ENCODE measurements at regions not wholly inside any gene's neighbourhood (a gene's known extent, or its start where the extent isn't known, plus 50 kb on each side); places are given as distances from the start of the nearest gene placed in this dataset.
A peak's percentile ranks its signal among the peaks of the same experiment; 100 is the strongest.

GRCh38 chr9:16025627-16026026 lies 472.8 kb downstream of the CCDC171 start:
- DNase-seq (ENCODE audit: low read depth) = no peak

- DNase-seq (ENCODE audit: low read depth) = no peak
These were observed 474.0 kb downstream of the CCDC171 start for GRCh38 chr9:16026886-16027285.

GRCh38 chr9:16028548-16028947 lies 475.7 kb downstream of the CCDC171 start:
- DNase-seq (ENCODE audit: low read depth) = no peak

DNA sequence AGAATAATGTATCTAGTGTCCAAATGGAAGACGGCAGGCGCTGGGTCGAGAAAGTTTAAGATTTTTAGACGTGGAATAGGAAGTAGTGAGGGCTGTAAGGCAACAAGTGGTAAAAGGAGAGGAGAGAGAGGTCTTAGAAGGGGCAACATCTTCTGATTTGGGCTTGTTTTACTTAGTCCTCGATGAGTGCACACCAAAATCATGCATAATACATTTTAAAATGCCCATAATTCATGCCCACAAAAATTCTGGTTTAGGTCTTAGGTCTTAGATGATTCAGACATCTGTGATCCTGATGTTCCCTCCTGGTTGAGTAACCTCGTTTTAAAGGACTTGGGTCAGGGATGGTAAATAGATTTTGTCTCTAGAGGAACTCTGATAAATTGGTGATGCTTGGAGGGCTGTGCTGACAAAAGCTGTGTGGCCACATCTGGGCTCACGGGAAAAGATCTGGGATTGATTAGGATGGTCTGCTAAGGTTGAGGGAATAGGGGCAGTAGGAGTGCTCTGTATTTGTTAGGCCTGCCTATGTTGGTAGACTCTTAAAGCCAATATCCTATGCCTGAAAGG lies 476.3 kb downstream of the CCDC171 start:
- DNase-seq (ENCODE audit: low read depth) = no peak

GRCh38 chr9:16029796-16030363 lies 477.0 kb downstream of the CCDC171 start:
- DNase-seq (ENCODE audit: low read depth) = no peak

DNA sequence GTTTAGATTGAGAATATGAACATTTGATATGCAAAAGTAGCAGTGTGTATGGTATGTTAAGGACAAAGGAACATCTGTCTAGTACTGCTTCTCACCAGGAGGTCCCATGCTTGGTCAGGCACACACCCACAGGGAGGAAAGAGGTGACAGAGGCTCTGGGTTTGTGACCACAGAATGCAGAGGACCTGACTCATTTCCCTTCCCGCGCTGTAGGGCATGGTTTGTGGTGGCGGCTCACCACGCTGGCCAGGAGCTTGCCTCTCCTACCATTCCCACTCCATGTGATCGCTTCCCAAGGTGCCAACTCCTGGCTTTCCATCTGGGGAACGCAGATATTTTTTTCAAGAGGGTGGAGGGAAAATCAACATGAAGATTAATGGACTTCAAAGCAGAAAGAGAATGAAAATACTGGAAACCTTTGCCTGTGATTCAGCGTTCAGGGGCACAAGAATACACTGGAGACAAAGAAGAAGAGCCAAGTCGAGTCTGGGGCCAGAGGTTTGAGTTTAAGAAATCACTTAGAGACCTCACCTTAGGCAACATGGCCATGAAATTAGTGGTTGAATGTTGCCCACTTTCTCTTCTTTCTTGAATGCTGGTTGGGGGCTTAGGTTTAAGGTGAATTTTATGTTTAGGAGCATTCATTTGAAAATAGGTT lies 477.8 kb downstream of the CCDC171 start:
- DNase-seq (ENCODE audit: low read depth) = no peak

GRCh38 chr9:16031486-16031885 lies 478.6 kb downstream of the CCDC171 start:
- DNase-seq (ENCODE audit: low read depth) = no peak

DNA sequence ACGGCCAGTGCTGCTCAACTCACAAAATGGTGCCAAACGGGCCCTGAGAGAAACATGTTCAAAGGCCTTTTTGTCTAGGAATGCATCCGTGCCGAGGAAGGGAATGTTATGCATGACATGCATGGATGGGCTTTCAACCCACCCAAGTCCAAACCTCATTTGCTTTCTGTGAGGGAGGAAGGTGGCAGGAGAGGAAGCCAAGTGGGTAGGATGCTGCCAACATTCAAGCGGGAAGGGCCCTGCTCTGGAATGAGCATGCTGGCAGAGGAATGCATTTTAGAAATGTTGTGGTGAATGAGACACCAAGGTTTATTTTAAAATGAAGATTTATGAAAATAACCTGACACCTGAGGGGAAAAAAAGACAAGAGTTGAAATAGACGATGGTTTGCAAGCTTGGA lies 479.1 kb downstream of the CCDC171 start:
- DNase-seq (ENCODE audit: low read depth) = no peak

DNA sequence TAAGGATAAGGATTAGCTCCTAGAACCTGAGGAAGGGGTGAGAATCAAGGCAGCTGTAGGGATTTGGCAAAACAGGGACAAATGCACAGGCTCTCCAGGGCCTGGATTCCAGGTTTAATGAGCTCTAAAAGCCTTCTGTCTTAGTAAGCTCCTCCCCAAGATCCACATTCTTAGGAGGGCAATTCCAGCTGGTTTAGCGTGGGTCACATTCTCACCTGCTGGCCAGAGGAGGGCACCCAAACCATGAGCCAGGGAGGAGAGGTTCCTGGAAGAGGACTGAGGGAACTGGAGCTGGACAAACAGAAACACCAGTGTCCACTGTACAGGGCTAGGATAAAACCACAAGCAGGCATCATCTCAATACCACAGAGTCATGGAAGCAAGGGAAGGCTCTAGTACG lies 480.0 kb downstream of the CCDC171 start:
- DNase-seq (ENCODE audit: low read depth) = no peak

GRCh38 chr9:16033253-16033652 lies 480.4 kb downstream of the CCDC171 start:
- no peak for DNase-seq (ENCODE audit: low read depth)

DNA sequence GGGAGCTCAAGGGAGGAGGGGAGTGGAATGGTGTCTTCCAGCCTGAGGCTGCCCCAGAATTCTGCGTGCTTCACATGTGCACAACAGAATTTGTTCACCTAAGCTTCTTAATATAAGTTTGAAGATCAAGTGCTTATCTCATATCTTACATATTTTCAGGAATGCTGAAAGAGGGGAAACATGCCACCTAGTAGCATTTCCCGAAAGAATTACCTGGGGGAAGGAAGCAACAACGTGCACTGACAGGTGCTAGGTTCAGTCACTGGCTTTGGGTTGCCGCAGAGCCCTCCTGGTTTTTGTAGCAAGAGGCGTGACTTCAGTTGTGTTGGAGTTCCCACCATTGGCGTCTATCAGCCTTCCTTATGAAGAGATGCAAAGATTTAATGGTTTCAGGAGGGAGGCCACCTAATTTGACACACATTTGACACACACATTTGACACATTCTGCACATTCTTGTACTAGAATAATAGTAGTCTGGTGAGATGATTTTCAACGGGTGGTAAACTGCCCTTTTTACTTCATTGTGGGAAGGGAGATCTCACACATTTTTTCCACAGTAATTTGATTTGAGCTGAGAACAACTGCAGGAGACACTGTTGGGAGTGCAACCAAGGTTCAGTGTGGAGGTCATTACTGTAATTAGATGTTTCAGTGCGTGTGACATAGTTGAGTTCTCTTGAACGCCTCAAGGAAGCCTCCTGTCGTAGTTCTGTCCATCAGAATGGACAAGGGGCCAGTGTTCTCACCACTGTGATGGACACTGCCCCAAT lies 481.3 kb downstream of the CCDC171 start:
- DNase-seq (ENCODE audit: low read depth) = no peak

DNA sequence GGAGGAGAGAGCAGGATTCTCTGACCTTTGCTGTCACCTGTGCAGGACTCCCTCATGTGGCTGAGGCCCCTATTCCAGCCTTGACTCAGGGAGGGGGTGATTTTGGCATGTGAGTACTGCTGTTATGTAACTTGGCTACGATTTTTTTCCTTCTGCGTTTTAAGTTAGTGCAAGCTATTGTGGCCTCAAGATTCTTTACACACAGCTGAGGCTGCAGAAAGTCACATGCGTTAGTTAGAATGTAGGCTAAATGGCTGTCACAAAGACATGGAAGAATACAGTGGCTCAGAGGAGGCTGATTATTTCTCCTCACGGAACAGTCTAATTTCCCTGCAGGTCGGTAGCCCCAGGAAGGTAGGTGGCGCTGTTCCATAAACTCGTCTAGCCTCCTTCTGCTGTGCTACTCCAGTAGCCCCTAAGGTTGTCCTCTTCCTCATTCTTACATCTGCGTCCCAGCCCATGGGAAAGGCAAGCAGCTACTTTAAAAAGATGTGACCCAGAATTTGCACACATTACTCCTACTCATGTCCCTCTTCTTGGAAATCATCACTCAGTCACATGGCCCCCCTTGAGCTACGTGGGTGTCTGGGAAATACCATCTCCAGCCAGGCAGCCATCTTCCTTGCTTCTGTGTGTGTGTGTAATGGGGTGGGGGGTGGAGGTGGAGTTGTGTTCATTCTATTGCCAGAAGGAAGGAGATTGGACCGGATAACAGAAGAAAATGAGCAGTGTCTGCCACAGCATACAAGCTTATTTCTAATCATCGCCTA lies 486.6 kb downstream of the CCDC171 start:
- no peak for DNase-seq (ENCODE audit: low read depth)

DNA sequence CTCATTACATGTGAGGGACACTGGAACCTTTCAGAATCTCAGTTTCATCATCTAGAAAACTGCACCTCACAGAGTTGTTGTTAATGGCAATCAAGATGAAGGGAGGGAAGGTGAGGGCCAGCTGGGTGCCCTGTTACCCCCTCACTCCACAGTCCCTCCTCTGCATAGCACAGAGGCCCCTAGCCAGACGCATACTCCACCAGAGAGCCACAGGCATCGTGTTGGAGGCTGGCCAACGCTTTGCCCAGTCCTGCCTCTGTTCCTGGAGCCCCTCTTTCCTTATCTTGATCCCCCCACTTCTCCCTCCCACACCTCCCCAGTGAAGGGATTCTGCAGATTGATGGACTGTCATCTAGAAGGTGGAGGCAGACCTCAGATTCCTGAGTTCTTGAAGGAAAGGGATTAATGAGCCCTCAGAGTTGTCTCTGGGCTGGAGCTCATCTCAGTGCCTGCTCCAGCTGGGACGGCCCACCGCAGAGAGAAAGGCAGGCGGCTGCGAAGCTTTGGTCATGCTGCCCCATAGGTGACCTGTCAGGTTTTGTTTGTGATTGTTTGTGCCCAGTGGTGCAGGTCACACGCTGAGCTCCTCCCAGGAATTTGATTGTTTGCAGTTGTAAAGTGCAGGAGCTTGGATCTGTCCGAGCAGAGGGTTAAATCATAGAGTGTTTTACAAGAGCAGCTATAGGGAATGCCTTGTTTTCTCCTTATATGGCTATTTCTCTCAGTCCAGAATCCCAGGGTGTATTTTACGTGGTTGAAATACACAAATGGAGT lies 487.3 kb downstream of the CCDC171 start:
- no peak for DNase-seq (ENCODE audit: low read depth)

DNA sequence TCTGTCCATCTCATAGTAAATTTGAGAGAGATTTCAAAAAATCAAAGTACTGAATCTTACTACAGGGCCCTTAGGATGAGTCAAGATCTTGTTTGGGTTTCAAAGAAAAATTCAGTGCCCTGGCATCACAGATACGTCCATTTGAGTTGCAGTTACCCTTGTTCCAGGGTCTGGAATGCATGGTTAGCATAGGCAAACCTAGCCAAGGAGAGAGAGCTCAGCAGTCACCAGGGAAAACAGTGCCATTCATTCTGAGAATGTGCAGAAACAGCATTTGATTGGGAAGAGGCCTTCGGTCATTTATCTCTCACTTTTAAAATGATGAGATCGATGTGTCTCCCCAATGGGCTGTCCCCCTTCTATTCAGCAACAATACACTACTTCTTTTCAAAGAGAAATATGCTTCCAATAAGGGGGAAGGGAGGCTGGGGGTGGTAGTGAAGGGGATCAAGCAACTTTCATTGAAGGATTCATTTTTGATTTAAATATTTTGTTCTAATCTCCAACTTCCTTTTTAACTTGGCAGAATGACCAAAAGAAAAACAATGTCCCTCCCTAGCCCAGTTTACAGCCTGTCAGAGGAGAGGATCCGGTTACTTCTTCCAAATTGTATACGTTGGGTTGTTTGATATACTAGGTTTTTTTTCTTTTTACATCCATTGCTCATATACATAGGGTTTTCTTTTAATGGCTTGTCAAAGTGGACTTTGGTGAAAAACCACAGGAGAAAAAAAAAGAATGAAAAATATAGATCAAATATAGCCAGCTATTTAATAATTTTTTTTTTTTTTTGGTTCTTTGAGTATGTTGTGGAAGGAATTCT lies 491.1 kb downstream of the CCDC171 start:
- peak; percentile 55 for DNase-seq (ENCODE audit: low read depth)

- DNase-seq (ENCODE audit: low read depth) = peak; percentile 65
These were observed 491.7 kb downstream of the CCDC171 start for GRCh38 chr9:16044579-16044881.

DNA sequence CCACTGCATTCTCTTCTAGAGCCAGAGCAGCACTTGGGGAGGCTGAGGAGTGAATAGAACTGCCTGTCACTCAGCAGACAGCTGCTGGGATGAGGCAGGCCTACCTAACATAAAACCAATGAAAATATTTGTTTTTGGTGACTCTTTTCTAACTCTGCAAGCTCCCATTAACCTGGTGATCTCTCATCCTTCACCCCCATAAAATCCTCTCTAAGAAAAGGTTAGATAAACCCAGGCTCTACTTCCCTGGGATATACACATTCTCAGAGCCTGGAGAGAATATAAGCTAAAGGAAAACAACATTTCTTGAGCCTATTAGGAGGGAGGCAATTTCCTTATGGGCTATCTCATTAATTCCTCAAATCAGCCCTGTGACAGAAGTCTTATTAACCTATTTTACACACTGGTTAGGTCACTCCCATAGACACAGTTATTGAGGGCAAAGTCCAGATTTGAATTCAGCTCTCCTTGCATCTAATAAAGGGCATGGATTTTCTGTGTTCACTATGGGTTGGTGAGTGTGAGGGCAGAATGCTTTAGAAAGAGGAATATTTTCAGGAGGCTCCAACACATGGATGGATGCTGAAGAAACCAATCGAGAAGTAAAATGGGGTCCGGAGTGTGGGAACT lies 492.9 kb downstream of the CCDC171 start:
- no peak for DNase-seq (ENCODE audit: low read depth)

DNA sequence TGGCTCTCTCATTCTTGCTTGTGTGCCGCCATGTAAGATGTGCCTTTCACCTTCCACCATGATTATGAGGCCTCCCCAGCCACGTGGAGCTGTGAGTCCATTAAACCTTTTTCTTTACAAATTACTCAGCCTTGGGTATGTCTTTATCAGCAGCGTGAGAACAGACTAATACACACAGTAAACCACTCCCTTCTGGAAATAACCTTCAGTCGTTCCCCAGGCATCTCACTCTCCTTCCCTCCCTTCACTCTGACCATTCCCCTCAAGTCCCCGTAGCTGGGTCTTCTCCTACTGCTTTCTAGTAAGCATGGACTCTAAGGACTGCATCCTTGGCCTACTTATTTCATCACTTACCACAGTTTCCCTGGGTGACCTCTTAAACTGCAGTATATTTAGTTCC lies 493.9 kb downstream of the CCDC171 start:
- no peak for DNase-seq (ENCODE audit: low read depth)

DNA sequence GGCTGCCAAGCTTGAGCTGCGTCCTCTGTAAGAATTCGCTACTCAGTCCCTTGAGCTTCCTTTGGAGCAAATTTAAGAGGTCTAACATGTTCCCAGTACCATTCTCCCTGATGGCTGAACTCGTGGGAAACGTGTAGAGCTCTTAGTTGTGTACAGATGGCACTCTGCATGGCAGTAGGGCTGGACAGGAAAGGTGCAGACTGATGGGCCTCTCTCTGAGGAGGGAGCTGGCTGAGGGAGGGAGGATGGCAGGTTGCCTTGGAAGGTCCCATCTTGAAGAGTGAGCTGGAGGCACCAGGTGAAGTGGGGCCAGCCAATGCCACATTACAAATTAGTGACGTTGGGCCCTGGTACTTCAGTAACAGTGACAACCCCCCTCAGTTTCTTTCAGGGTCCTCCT lies 495.3 kb downstream of the CCDC171 start:
- DNase-seq (ENCODE audit: low read depth) = no peak

GRCh38 chr9:16052146-16052545 lies 499.3 kb downstream of the CCDC171 start:
- DNase-seq (ENCODE audit: low read depth) = no peak

DNA sequence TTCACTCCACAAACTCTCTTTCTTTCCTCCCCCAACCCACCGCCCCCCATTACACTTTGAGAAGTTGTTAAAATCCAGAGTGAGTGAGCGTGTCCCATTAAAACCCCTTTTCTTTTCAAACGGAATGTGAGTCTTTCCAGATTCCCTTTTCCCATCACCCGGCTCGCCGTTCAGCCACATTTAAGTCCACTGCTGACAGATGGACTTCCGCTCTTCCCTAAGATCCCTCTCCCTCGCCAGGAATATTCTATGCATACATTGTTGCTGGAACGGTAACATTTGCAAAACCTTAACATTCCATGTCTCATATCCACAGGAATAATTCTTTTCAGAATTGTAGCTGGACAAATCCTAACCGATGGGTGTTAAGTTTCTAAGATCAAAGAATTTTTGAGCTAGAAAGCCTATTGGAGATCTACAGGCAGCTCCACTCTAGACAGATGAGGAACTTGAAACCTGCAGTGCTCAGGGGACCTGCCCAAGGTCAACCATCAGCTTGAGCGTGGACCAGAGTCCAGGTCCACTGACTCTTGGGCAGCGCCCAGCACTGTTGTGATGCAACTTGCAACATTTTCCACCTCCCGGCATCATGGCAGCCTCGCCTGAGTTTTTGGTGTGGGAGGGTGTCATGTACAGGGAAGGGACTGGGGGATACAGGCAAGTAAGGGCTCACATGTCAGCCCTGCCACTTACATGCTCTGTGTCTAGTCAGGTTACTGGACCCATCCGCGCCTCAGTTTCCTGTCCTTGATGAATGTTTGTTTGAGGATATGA lies 500.1 kb downstream of the CCDC171 start:
- no peak for DNase-seq (ENCODE audit: low read depth)
